Breast epithelium (tissue), 4 donors: ENCODE measurements at regions not wholly inside any gene's neighbourhood (a gene's known extent, or its start where the extent isn't known, plus 50 kb on each side); places are given as distances from the start of the nearest gene placed in this dataset.

Experiments used
- DNase-seq, 2 donors: peaks; one replicate each; pipeline ENCODE4 v3.0.0-alpha.2; 2019; ENCODE audit warnings: low spot score in 2 of 2
- H3K27ac ChIP-seq, 2 donors: fragments of 200-600 bp; sonication (generic) in 1 of 2; one replicate each; pipeline ENCODE4 v1.5.1; 2016 to 2019; ENCODE audit warnings: mild to moderate bottlenecking in 1 of 2
- H3K27me3 ChIP-seq, 2 donors: fragments of 200-600 bp; sonication (generic) in 1 of 2; one replicate each; pipeline versions ENCODE4 v1.5.1 to v1.6.0; 2017 to 2019; ENCODE audit warnings: control low read depth in 1 of 2, mild to moderate bottlenecking in 1 of 2
- H3K36me3 ChIP-seq: fragments of 200-600 bp; one replicate; pipeline ENCODE4 v1.5.1; 2019
- H3K4me1 ChIP-seq, 2 donors: fragments of 200-600 bp; sonication (generic); one replicate each; pipeline ENCODE4 v1.5.1; 2016 to 2019; ENCODE audit warnings: control low read depth in 1 of 2
- H3K4me3 ChIP-seq, 3 donors: fragments of 200-600 bp; sonication (generic); 1 replicate in 2 of 3; 2 replicates in 1 of 3; pipeline ENCODE4 v1.5.1; 2016 to 2019; ENCODE audit warnings: mild to moderate bottlenecking in 3 of 3, moderate library complexity in 2 of 3
- H3K9me3 ChIP-seq, 2 donors: fragments of 200-600 bp; sonication (generic) in 1 of 2; one replicate each; pipeline ENCODE4 v1.5.1; 2016 to 2019; ENCODE audit warnings: control low read depth in 1 of 2
- POLR2A ChIP-seq: fragments of 450-650 bp; IDR thresholded peaks from one replicate; pipeline ENCODE4 v1.6.1; 2016; ENCODE audit warnings: antibody characterized with exemption, mild to moderate bottlenecking, moderate library complexity
- POLR2AphosphoS5 ChIP-seq, 3 donors: sonication (generic); formaldehyde crosslinking; IDR thresholded peaks; one replicate each; pipeline ENCODE4 v1.6.1; 2017; ENCODE audit warnings: antibody characterized with exemption in 3 of 3
- intact Hi-C: fragments of 100-400 bp; cut with DNase I; formaldehyde crosslinking; loops from one replicate; pipeline ENCODE4 v1.15.1; 2023; ENCODE audit warnings: low total_unique reads
- TF ChIP-seq, protein P1 (sequence below), 3 donors: fragments of 450-650 bp; IDR thresholded peaks; one replicate each; pipeline ENCODE4 v1.5.1; 2016 to 2017; ENCODE audit warnings: antibody characterized with exemption in 3 of 3, mild to moderate bottlenecking in 3 of 3, moderate library complexity in 3 of 3

DNA sequence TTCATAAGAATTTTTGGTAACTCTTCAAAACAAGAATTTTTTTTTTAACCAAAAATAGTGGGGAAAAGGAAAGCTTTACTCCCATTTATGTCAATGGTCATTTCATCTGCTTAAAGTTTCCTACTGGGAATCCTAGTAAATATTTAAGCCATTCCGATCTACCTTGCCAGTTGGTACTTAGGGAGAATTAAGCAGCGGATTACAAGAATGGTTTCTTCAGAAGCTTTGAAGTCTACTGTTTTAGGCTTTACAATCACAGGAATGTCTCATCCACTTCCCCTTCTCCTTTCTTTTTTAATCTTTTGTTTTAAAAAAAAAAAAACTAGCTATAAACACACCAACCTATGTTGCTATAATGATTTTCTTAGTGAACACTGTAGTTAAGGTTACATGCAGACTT lies 341.4 kb upstream of the ATP11B start:
- TF ChIP-seq POLR2A = no peak
- TF ChIP-seq, protein P1, sequence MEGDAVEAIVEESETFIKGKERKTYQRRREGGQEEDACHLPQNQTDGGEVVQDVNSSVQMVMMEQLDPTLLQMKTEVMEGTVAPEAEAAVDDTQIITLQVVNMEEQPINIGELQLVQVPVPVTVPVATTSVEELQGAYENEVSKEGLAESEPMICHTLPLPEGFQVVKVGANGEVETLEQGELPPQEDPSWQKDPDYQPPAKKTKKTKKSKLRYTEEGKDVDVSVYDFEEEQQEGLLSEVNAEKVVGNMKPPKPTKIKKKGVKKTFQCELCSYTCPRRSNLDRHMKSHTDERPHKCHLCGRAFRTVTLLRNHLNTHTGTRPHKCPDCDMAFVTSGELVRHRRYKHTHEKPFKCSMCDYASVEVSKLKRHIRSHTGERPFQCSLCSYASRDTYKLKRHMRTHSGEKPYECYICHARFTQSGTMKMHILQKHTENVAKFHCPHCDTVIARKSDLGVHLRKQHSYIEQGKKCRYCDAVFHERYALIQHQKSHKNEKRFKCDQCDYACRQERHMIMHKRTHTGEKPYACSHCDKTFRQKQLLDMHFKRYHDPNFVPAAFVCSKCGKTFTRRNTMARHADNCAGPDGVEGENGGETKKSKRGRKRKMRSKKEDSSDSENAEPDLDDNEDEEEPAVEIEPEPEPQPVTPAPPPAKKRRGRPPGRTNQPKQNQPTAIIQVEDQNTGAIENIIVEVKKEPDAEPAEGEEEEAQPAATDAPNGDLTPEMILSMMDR (IDR thresholded peaks at IDR 0.05) = no peak
- TF ChIP-seq POLR2AphosphoS5 (IDR thresholded peaks at IDR 0.05) = no peak
- DNase-seq = no peak
- intact Hi-C loops = no loop called here

GRCh38 chr3:182455011-182455410 lies 338.3 kb upstream of the ATP11B start:
- Histone ChIP-seq H3K4me1 (no peaks in the 10 kb centered on the region), H3K27ac (no peak overlapping the region), H3K36me3 (no peaks in the 10 kb centered on the region), H3K9me3 (peaks cover 0 to 5% of the 10 kb centered on the region in 2 donors), H3K4me3 (no peak overlapping the region), H3K27me3 (no peaks in the 10 kb centered on the region)
- TF ChIP-seq, protein P1 (IDR thresholded peaks at IDR 0.05) = no peak
- TF ChIP-seq POLR2A = no peak
- no peak for DNase-seq
- intact Hi-C loops = no loop called here

More for the DNA sequence above, 341.4 kb upstream of the ATP11B start:
- no peak overlapping the region for H3K27ac ChIP-seq
- H3K9me3 ChIP-seq = peaks cover 0 to 5% of the 10 kb centered on the region in 2 donors
- no peaks in the 10 kb centered on the region for H3K27me3 ChIP-seq
- H3K4me3 ChIP-seq = no peak overlapping the region
- H3K36me3 ChIP-seq = no peaks in the 10 kb centered on the region
- no peaks in the 10 kb centered on the region for H3K4me1 ChIP-seq

DNA sequence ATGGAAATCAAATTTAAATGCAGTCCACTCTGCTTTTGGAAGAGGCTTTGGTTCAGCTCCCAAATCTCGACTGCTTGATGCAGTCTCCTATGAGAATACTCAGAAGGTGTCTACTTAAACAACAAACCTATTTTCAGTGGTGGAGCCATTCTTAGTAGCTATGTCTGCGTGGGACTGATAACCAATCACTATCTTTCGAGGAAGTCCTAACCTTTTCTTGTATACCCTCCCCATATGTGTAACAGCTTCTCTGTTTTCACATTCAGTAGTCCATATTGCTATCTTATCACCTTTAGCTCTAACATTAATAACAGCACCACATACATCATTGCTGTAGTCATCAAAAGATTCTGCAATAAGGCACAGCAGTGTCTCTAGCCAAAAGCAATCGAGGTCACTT lies 333.0 kb upstream of the ATP11B start:
- DNase-seq = no peak
- Histone ChIP-seq H3K27ac (no peak overlapping the region), H3K27me3 (no peaks in the 10 kb centered on the region), H3K9me3 (peaks cover 0 to 23% of the 10 kb centered on the region in 2 donors), H3K4me3 (no peak overlapping the region), H3K36me3 (no peaks in the 10 kb centered on the region), H3K4me1 (no peaks in the 10 kb centered on the region)
- intact Hi-C loops = no loop called here
- no peak for TF ChIP-seq POLR2AphosphoS5 (IDR thresholded peaks at IDR 0.05)
- TF ChIP-seq, protein P1 (IDR thresholded peaks at IDR 0.05) = no peak
- TF ChIP-seq POLR2A = no peak

- H3K4me1 ChIP-seq = no peaks in the 10 kb centered on the region
- no peaks in the 10 kb centered on the region for H3K36me3 ChIP-seq
- H3K27me3 ChIP-seq = no peaks in the 10 kb centered on the region
- no peak overlapping the region for H3K4me3 ChIP-seq
- no peak overlapping the region for H3K27ac ChIP-seq
- no peak for DNase-seq
- TF ChIP-seq, protein P1 (IDR thresholded peaks at IDR 0.05) = no peak
- TF ChIP-seq POLR2AphosphoS5 (IDR thresholded peaks at IDR 0.05) (no peak), POLR2A (no peak)
- intact Hi-C loops = no loop called here
- peaks cover 0 to 17% of the 10 kb centered on the region in 2 donors for H3K9me3 ChIP-seq
Observed at GRCh38 chr3:182462152-182462551, 331.2 kb upstream of the ATP11B start.

GRCh38 chr3:182464513-182465145 lies 328.7 kb upstream of the ATP11B start:
- Histone ChIP-seq H3K36me3 (no peaks in the 10 kb centered on the region), H3K27me3 (no peaks in the 10 kb centered on the region), H3K4me1 (no peaks in the 10 kb centered on the region), H3K9me3 (peaks cover 0 to 17% of the 10 kb centered on the region in 2 donors), H3K4me3 (no peak overlapping the region), H3K27ac (no peak overlapping the region)
- intact Hi-C loops = no loop called here
- no peak for DNase-seq
- TF ChIP-seq POLR2A = no peak
- TF ChIP-seq, protein P1 (IDR thresholded peaks at IDR 0.05) = no peak
- TF ChIP-seq POLR2AphosphoS5 (IDR thresholded peaks at IDR 0.05) = no peak
